ENCODE measurements at regions not wholly inside any gene's neighbourhood (a gene's known extent, or its start where the extent isn't known, plus 50 kb on each side); places are given as distances from the start of the nearest gene placed in this dataset.

- no peak for DNase-seq (ENCODE audit: low spot score in 2 of 2)
- intact Hi-C loops (cut with DNase I) = no loop called here
- no peaks in the 10 kb centered on the region for H3K27me3 ChIP-seq
- no peaks in the 10 kb centered on the region for H3K9me3 ChIP-seq
- no peak overlapping the region for H3K27ac ChIP-seq
- H3K36me3 ChIP-seq = no peaks in the 10 kb centered on the region
- no peaks in the 10 kb centered on the region for H3K4me1 ChIP-seq
- H3K4me3 ChIP-seq = no peak overlapping the region
- no peak for TF ChIP-seq CTCF (IDR thresholded peaks at IDR 0.05)
Observed at GRCh38 chr12:84356224-84356623, 556.4 kb downstream of the SLC6A15 start.

GRCh38 chr12:84355561-84355960, 557.0 kb downstream of the SLC6A15 start:
- Histone ChIP-seq H3K36me3 (no peaks in the 10 kb centered on the region), H3K9me3 (no peaks in the 10 kb centered on the region), H3K4me1 (no peaks in the 10 kb centered on the region), H3K27ac (no peak overlapping the region), H3K4me3 (no peak overlapping the region), H3K27me3 (no peaks in the 10 kb centered on the region)
- intact Hi-C loops (cut with DNase I) = no loop called here
- DNase-seq (ENCODE audit: low spot score in 2 of 2) = no peak
- TF ChIP-seq CTCF (IDR thresholded peaks at IDR 0.05) = no peak

GRCh38 chr12:84348582-84348981, 564.0 kb downstream of the SLC6A15 start:
- TF ChIP-seq CTCF (IDR thresholded peaks at IDR 0.05) = no peak
- Histone ChIP-seq H3K27ac (no peak overlapping the region), H3K36me3 (no peaks in the 10 kb centered on the region), H3K4me1 (no peaks in the 10 kb centered on the region), H3K4me3 (no peak overlapping the region), H3K27me3 (no peaks in the 10 kb centered on the region), H3K9me3 (no peaks in the 10 kb centered on the region)
- DNase-seq (ENCODE audit: low spot score in 2 of 2) = no peak
- intact Hi-C loops (cut with DNase I) = no loop called here

- TF ChIP-seq CTCF (IDR thresholded peaks at IDR 0.05) = no peak
- no peak for DNase-seq (ENCODE audit: low spot score in 2 of 2)
- no peaks in the 10 kb centered on the region for H3K4me1 ChIP-seq
- no peak overlapping the region for H3K4me3 ChIP-seq
- H3K36me3 ChIP-seq = no peaks in the 10 kb centered on the region
- intact Hi-C loops (cut with DNase I) = no loop called here
- H3K9me3 ChIP-seq = no peaks in the 10 kb centered on the region
- H3K27me3 ChIP-seq = no peaks in the 10 kb centered on the region
- no peak overlapping the region for H3K27ac ChIP-seq
Observed at GRCh38 chr12:84341467-84342193, 571.0 kb downstream of the SLC6A15 start.

GRCh38 chr12:84336231-84336630, 576.4 kb downstream of the SLC6A15 start:
- Histone ChIP-seq H3K36me3 (no peaks in the 10 kb centered on the region), H3K27ac (no peak overlapping the region), H3K9me3 (no peaks in the 10 kb centered on the region), H3K4me1 (no peaks in the 10 kb centered on the region), H3K27me3 (no peaks in the 10 kb centered on the region), H3K4me3 (no peak overlapping the region)
- intact Hi-C loops (cut with DNase I) = no loop called here
- no peak for DNase-seq (ENCODE audit: low spot score in 2 of 2)
- no peak for TF ChIP-seq CTCF (IDR thresholded peaks at IDR 0.05)

GRCh38 chr12:84329938-84330337, 582.7 kb downstream of the SLC6A15 start:
- H3K4me1 ChIP-seq = no peaks in the 10 kb centered on the region
- no peak overlapping the region for H3K4me3 ChIP-seq
- no peaks in the 10 kb centered on the region for H3K36me3 ChIP-seq
- no peaks in the 10 kb centered on the region for H3K9me3 ChIP-seq
- intact Hi-C loops (cut with DNase I) = no loop called here
- no peak for TF ChIP-seq CTCF (IDR thresholded peaks at IDR 0.05)
- no peak for DNase-seq (ENCODE audit: low spot score in 2 of 2)
- H3K27me3 ChIP-seq = no peaks in the 10 kb centered on the region
- no peak overlapping the region for H3K27ac ChIP-seq

Measured in ascending aorta (tissue), 2 donors.